HCT116 (cell line): ENCODE measurements at regions not wholly inside any gene's neighbourhood (a gene's known extent, or its start where the extent isn't known, plus 50 kb on each side); places are given as distances from the start of the nearest gene placed in this dataset.

Experiments
- ATAC-seq: fragments of 200-7000 bp; cut with Tn5 transposase; 2 replicates; pipeline ENCODE4 v1.9.1; 2020; ENCODE audit warnings: mild to moderate bottlenecking, moderate library complexity
- BruUV-seq: library from RNA; stranded (reverse); fragments of 400-500 nt; replicated peaks from 2 replicates; lab custom pipeline; 2021; lab: Mats Ljungman, UMichigan
- CTCF ChIA-PET: fragments of 300-600 bp; sonication (Branson Sonifier 250); formaldehyde crosslinking; loops from one replicate; lab custom pipeline; 2021; ENCODE audit warnings: antibody characterized with exemption; lab: Charles Lee
- POLR2A ChIA-PET: fragments of 300-600, 350-600 bp; sonication (Branson Sonifier 250); formaldehyde crosslinking; loops from one replicate; lab custom pipeline; 2021; ENCODE audit warnings: antibody characterized with exemption; lab: Charles Lee
- RAD21 ChIA-PET, 2 experiments: fragments of 300-600 bp; sonication (Branson Sonifier 250); formaldehyde crosslinking; loops; one replicate each; lab custom pipeline; 2023; ENCODE audit warnings: low total read pairs in 2 of 2; ENCODE audit not compliant: uncharacterized antibody in 2 of 2, unreplicated experiment in 2 of 2, low non-redundant PET in 1 of 2; lab: Charles Lee
- DNase-seq: peaks from one replicate; pipeline ENCODE4 v3.0.0-alpha.2; 2010; ENCODE audit warnings: low read depth, low spot score
- H2AFZ ChIP-seq: fragments of 200-600 bp; shearing (Covaris generic), sonication (generic); 2 replicates; pipeline ENCODE4 v1.6.1; 2017; ENCODE audit warnings: low read depth, mixed run types, mixed read lengths, antibody characterized with exemption, low read length; ENCODE audit not compliant: poor library complexity, severe bottlenecking
- H3K27ac ChIP-seq: 2 replicates; pipeline ENCODE4 v1.5.1; 2012; ENCODE audit warnings: low read depth, low read length
- H3K27me3 ChIP-seq: fragments of 200-600 bp; sonication (generic); 2 replicates; pipeline ENCODE4 v1.6.1; 2016; ENCODE audit warnings: mixed run types, low read length, mixed read lengths; ENCODE audit not compliant: insufficient read depth
- H3K36me3 ChIP-seq, 2 experiments: fragments of 200-500 bp in 1 of 2; fragments of 200-600 bp in 1 of 2; sonication (Bioruptor generic) in 1 of 2; sonication (generic) in 1 of 2; 2 replicates each; pipeline versions ENCODE4 v1.5.1 to v1.6.1; 2014 to 2016; ENCODE audit warnings: low read length in 2 of 2, inconsistent platforms in 1 of 2, mixed read lengths in 1 of 2, mixed run types in 1 of 2; ENCODE audit not compliant: insufficient read depth in 2 of 2, control insufficient read depth in 1 of 2
- H3K4me1 ChIP-seq, 2 experiments: fragments of 200-600 bp in 1 of 2; sonication (generic) in 1 of 2; 2 replicates each; pipeline versions ENCODE4 v1.5.1 to v1.6.1; 2012 to 2017; ENCODE audit warnings: low read length in 2 of 2, inconsistent platforms in 1 of 2, mild to moderate bottlenecking in 1 of 2, mixed read lengths in 1 of 2, mixed run types in 1 of 2, moderate library complexity in 1 of 2; ENCODE audit not compliant: insufficient read depth in 2 of 2, control insufficient read depth in 1 of 2
- H3K4me2 ChIP-seq: fragments of 200-600 bp; sonication (generic); 2 replicates; pipeline ENCODE4 v1.6.1; 2017; ENCODE audit warnings: mixed run types, low read length, mixed read lengths
- H3K4me3 ChIP-seq, 2 experiments: fragments of 200-600 bp in 1 of 2; sonication (generic) in 1 of 2; replicated peaks in 1 of 2; 2 replicates each; pipeline ENCODE4 v1.5.1; 2011 to 2016; ENCODE audit warnings: low read length in 2 of 2, control low read depth in 1 of 2, low read depth in 1 of 2, mild to moderate bottlenecking in 1 of 2, mixed read lengths in 1 of 2, mixed run types in 1 of 2
- H3K79me2 ChIP-seq: fragments of 200-600 bp; sonication (generic); 2 replicates; pipeline ENCODE4 v1.6.1; 2017; ENCODE audit warnings: mild to moderate bottlenecking, mixed run types, low read length, moderate library complexity, mixed read lengths; ENCODE audit not compliant: insufficient read depth
- H3K9ac ChIP-seq: fragments of 200-600 bp; sonication (generic); 2 replicates; pipeline ENCODE4 v1.6.1; 2016; ENCODE audit warnings: low read length, mixed read lengths
- H3K9me2 ChIP-seq: fragments of 200-600 bp; sonication (generic), shearing (Covaris generic); 2 replicates; pipeline ENCODE4 v1.6.1; 2017; ENCODE audit warnings: mixed run types, mild to moderate bottlenecking, moderate library complexity; ENCODE audit not compliant: insufficient read depth
- H3K9me3 ChIP-seq, 2 experiments: fragments of 200-500 bp in 1 of 2; fragments of 200-600 bp in 1 of 2; sonication (Bioruptor generic) in 1 of 2; sonication (generic) in 1 of 2; 2 replicates each; pipeline ENCODE4 v1.6.1; 2014 to 2017; ENCODE audit warnings: low read length in 2 of 2, mixed read lengths in 2 of 2, inconsistent platforms in 1 of 2, low read depth in 1 of 2, mild to moderate bottlenecking in 1 of 2, mixed run types in 1 of 2, moderate library complexity in 1 of 2; ENCODE audit not compliant: control insufficient read depth in 1 of 2, insufficient read depth in 1 of 2
- H4K20me1 ChIP-seq: fragments of 200-600 bp; sonication (generic), shearing (Covaris generic); 2 replicates; pipeline ENCODE4 v1.6.1; 2017; ENCODE audit warnings: mixed run types, mild to moderate bottlenecking, moderate library complexity; ENCODE audit not compliant: insufficient read depth
- ATF3 ChIP-seq: IDR thresholded peaks from 2 replicates; pipeline ENCODE4 v1.6.1; 2012
- CBX3 ChIP-seq: IDR thresholded peaks from 2 replicates; pipeline ENCODE4 v1.6.1; 2012; ENCODE audit warnings: low read depth
- CEBPB ChIP-seq: IDR thresholded peaks from 2 replicates; pipeline ENCODE4 v1.6.1; 2012; ENCODE audit warnings: low read depth
- EGR1 ChIP-seq: IDR thresholded peaks from 2 replicates; pipeline ENCODE4 v1.6.1; 2012; ENCODE audit warnings: low read depth
- EZH2 ChIP-seq: fragments of 200-600 bp; sonication (generic); IDR thresholded peaks from 2 replicates; pipeline ENCODE4 v1.6.1; 2017; ENCODE audit warnings: antibody characterized with exemption, mixed run types
- EZH2phosphoT487 ChIP-seq: fragments of 200-600 bp; IDR thresholded peaks from 2 replicates; pipeline ENCODE4 v1.6.1; 2018; ENCODE audit warnings: antibody characterized with exemption, borderline replicate concordance
- FOSL1 ChIP-seq: IDR thresholded peaks from 2 replicates; pipeline ENCODE4 v1.6.1; 2012; ENCODE audit warnings: low read depth
- JUND ChIP-seq: IDR thresholded peaks from 2 replicates; pipeline ENCODE4 v1.6.1; 2012
- POLR2AphosphoS5 ChIP-seq: IDR thresholded peaks from 2 replicates; pipeline ENCODE4 v1.6.1; 2011; ENCODE audit warnings: mild to moderate bottlenecking, low read depth, low read length, moderate library complexity
- SIN3A ChIP-seq: IDR thresholded peaks from 2 replicates; pipeline ENCODE4 v1.6.1; 2012; ENCODE audit warnings: low read depth
- SP1 ChIP-seq: IDR thresholded peaks from 2 replicates; pipeline ENCODE4 v1.6.1; 2012; ENCODE audit warnings: low read depth
- SRF ChIP-seq: IDR thresholded peaks from 2 replicates; pipeline ENCODE4 v1.6.1; 2012; ENCODE audit warnings: low read depth
- TCF7L2 ChIP-seq: IDR thresholded peaks from 2 replicates; pipeline ENCODE4 v1.7.0; 2011; ENCODE audit warnings: borderline replicate concordance, inconsistent platforms; ENCODE audit not compliant: insufficient read depth, insufficient read length; ENCODE audit errors: extremely low read depth
- ZBTB33 ChIP-seq: IDR thresholded peaks from 2 replicates; pipeline ENCODE4 v1.6.1; 2011; ENCODE audit warnings: mild to moderate bottlenecking, low read length, moderate library complexity; ENCODE audit not compliant: insufficient replicate concordance; ENCODE audit errors: extremely low read depth
- ZFX ChIP-seq: fragments of 450-650 bp; IDR thresholded peaks from 2 replicates; pipeline ENCODE4 v1.6.1; 2017
- ZNF274 ChIP-seq: fragments of 200-500 bp; sonication (Bioruptor generic); IDR thresholded peaks from 2 replicates; pipeline ENCODE4 v1.6.1; 2014; ENCODE audit warnings: mild to moderate bottlenecking, low read depth, low read length, inconsistent platforms
- intact Hi-C: fragments of 100-400 bp; cut with micrococcal nuclease; formaldehyde crosslinking; loops from 2 replicates; pipeline ENCODE4 v1.10.0; 2022
- TF ChIP-seq, protein P1 (sequence below): IDR thresholded peaks from 2 replicates; pipeline ENCODE4 v1.6.1; 2012
- TF ChIP-seq, protein P2 (sequence below), 3 experiments: fragments of 200-600 bp in 1 of 3; sonication (generic) in 1 of 3; IDR thresholded peaks in 2 of 3; conservative IDR thresholded peaks in 1 of 3; 2 replicates each; pipeline ENCODE4 v1.5.1; 2012 to 2017; ENCODE audit warnings: low read depth in 2 of 3, low read length in 2 of 3, antibody characterized with exemption in 1 of 3, borderline replicate concordance in 1 of 3, control low read depth in 1 of 3, mild to moderate bottlenecking in 1 of 3, mixed read lengths in 1 of 3, mixed run types in 1 of 3, moderate library complexity in 1 of 3; ENCODE audit not compliant: insufficient read depth in 1 of 3

- DNase-seq (no peak), ATAC-seq (no peak)
- Histone ChIP-seq H3K4me3 (no peak overlapping the region), H3K27me3 (peaks cover 10% of the 10 kb centered on the region), H3K79me2 (no peaks in the 10 kb centered on the region), H3K9ac (no peak overlapping the region), H3K36me3 (no peaks in the 10 kb centered on the region), H4K20me1 (no peaks in the 10 kb centered on the region), H2AFZ (no peak overlapping the region), H3K4me2 (no peak overlapping the region), H3K27ac (no peak overlapping the region), H3K9me3 (no peaks in the 10 kb centered on the region), H3K9me2 (no peaks in the 10 kb centered on the region), H3K4me1 (no peaks in the 10 kb centered on the region)
- intact Hi-C loops, result no loop called here
- ChIA-PET RAD21 (no interaction called here), CTCF (no interaction called here), POLR2A (no interaction called here)
- BruUV-seq, result no TSS peak
- TF ChIP-seq CBX3 (no peak), EZH2phosphoT487 (no peak), ZNF274 (no peak), POLR2AphosphoS5 (no peak), SRF (no peak), FOSL1 (no peak), SP1 (no peak), JUND (no peak)
- TF ChIP-seq, protein P1, sequence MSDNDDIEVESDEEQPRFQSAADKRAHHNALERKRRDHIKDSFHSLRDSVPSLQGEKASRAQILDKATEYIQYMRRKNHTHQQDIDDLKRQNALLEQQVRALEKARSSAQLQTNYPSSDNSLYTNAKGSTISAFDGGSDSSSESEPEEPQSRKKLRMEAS, result no peak
These were observed 153.7 kb upstream of the RIPOR2 start for GRCh38 chr6:25089442-25089841.

GRCh38 chr6:25094726-25095125 is 159.0 kb upstream of the RIPOR2 start:
- H3K79me2 ChIP-seq, result no peaks in the 10 kb centered on the region
- DNase-seq (no peak), ATAC-seq (no peak)
- BruUV-seq, result no TSS peak
- no peak overlapping the region for H3K27ac ChIP-seq
- no peak overlapping the region for H3K9ac ChIP-seq
- peaks cover 7% of the 10 kb centered on the region for H3K27me3 ChIP-seq
- TF ChIP-seq ZNF274, result no peak
- no peak for TF ChIP-seq CEBPB
- no peak for TF ChIP-seq ATF3
- TF ChIP-seq ZFX, result no peak
- TF ChIP-seq POLR2AphosphoS5, result no peak
- TF ChIP-seq, protein P2, sequence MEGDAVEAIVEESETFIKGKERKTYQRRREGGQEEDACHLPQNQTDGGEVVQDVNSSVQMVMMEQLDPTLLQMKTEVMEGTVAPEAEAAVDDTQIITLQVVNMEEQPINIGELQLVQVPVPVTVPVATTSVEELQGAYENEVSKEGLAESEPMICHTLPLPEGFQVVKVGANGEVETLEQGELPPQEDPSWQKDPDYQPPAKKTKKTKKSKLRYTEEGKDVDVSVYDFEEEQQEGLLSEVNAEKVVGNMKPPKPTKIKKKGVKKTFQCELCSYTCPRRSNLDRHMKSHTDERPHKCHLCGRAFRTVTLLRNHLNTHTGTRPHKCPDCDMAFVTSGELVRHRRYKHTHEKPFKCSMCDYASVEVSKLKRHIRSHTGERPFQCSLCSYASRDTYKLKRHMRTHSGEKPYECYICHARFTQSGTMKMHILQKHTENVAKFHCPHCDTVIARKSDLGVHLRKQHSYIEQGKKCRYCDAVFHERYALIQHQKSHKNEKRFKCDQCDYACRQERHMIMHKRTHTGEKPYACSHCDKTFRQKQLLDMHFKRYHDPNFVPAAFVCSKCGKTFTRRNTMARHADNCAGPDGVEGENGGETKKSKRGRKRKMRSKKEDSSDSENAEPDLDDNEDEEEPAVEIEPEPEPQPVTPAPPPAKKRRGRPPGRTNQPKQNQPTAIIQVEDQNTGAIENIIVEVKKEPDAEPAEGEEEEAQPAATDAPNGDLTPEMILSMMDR (IDR thresholded peaks at IDR 0.05 in 2 of 3, conservative IDR thresholded peaks at IDR 0.05 in 1 of 3; ENCODE audit: borderline replicate concordance in 1 of 3, insufficient read depth in 1 of 3, low read depth in 2 of 3, low read length in 2 of 3), result no peak
- no peak for TF ChIP-seq SIN3A
- TF ChIP-seq EGR1, result no peak
- TF ChIP-seq TCF7L2, result no peak
- no peak for TF ChIP-seq ZBTB33
- no peak for TF ChIP-seq EZH2
- no peak for TF ChIP-seq SP1
- ChIA-PET POLR2A (no interaction called here), RAD21 (no interaction called here), CTCF (interaction anchor here (0.7 kb wide), 1 partner anchor 652 kb away, joined by 3 read pairs; no protein-coding TSS in a partner anchor)
- H3K4me1 ChIP-seq, result no peaks in the 10 kb centered on the region
- intact Hi-C loops, result no loop called here
- no peaks in the 10 kb centered on the region for H3K9me2 ChIP-seq
- H4K20me1 ChIP-seq, result no peaks in the 10 kb centered on the region
- H2AFZ ChIP-seq, result no peak overlapping the region
- H3K4me2 ChIP-seq, result no peak overlapping the region
- no peaks in the 10 kb centered on the region for H3K36me3 ChIP-seq
- no peak overlapping the region for H3K4me3 ChIP-seq
- H3K9me3 ChIP-seq, result no peaks in the 10 kb centered on the region
